GM12878 (cell line): ENCODE measurements at regions not wholly inside any gene's neighbourhood (a gene's known extent, or its start where the extent isn't known, plus 50 kb on each side); places are given as distances from the start of the nearest gene placed in this dataset.

Experiments used
- ATAC-seq: fragments of 200-7000 bp; cut with Tn5 transposase; 3 replicates; pipeline ENCODE4 v1.9.1; 2020; ENCODE audit warnings: mild to moderate bottlenecking, moderate library complexity
- BruUV-seq: library from RNA; stranded (reverse); fragments of 400-500 nt; replicated peaks from 2 replicates; lab custom pipeline; 2021; lab: Mats Ljungman, UMichigan
- CTCF ChIA-PET: fragments of 300-600 bp; sonication (Branson Sonifier 250); formaldehyde crosslinking; extraction: SDS; loops from one replicate; lab custom pipeline; 2021; ENCODE audit warnings: inconsistent platforms; lab: Yijun Ruan, JAX
- POLR2A ChIA-PET: fragments of 350-600 bp; formaldehyde crosslinking; extraction: SDS; loops from one replicate; lab custom pipeline; 2021; ENCODE audit warnings: inconsistent platforms; lab: Charles Lee
- RAD21 ChIA-PET: fragments of 300-600 bp; sonication (Branson Sonifier 250); formaldehyde crosslinking; loops from one replicate; lab custom pipeline; 2023; ENCODE audit warnings: antibody characterized with exemption; ENCODE audit not compliant: unreplicated experiment; lab: Charles Lee
- SMC1A ChIA-PET: fragments of 300-600 bp; sonication (Branson Sonifier 250); formaldehyde crosslinking; loops from one replicate; lab custom pipeline; 2023; ENCODE audit not compliant: unreplicated experiment, uncharacterized antibody; lab: Charles Lee
- DNase-seq: peaks from one replicate; pipeline ENCODE4 v3.0.0-alpha.2; 2011; ENCODE audit warnings: low read depth, low spot score
- FAIRE-seq: peaks from 3 replicates; lab custom pipeline; 2011; peaks lifted over from hg19 to GRCh38; lab: Jason Lieb, UNC
- H2AFZ ChIP-seq: 2 replicates; pipeline ENCODE4 v1.6.0; 2011; ENCODE audit warnings: low read depth, low read length, control low read depth; ENCODE audit not compliant: control insufficient read depth
- H3K27ac ChIP-seq: 2 replicates; pipeline ENCODE4 v1.5.1; 2011; ENCODE audit warnings: control low read depth; ENCODE audit not compliant: control insufficient read depth, insufficient read depth
- H3K27me3 ChIP-seq, 2 experiments: replicated peaks in 1 of 2; 2 replicates each; pipeline versions ENCODE4 v1.6.0 to v1.6.1; 2011; ENCODE audit warnings: low read length in 1 of 2; ENCODE audit not compliant: control insufficient read depth in 2 of 2, insufficient read depth in 2 of 2
- H3K36me3 ChIP-seq, 2 experiments: 2 replicates each; pipeline ENCODE4 v1.5.1; 2011; ENCODE audit warnings: low read length in 1 of 2; ENCODE audit not compliant: control insufficient read depth in 2 of 2, insufficient read depth in 2 of 2
- H3K4me1 ChIP-seq: 2 replicates; pipeline ENCODE4 v1.6.1; 2011; ENCODE audit warnings: mild to moderate bottlenecking, low read length, moderate library complexity, mixed read lengths; ENCODE audit not compliant: control insufficient read depth, insufficient read depth
- H3K4me2 ChIP-seq: 2 replicates; pipeline ENCODE4 v1.6.0; 2011; ENCODE audit warnings: control low read depth; ENCODE audit not compliant: control insufficient read depth, insufficient read depth
- H3K4me3 ChIP-seq: fragments of 200-600 bp; sonication (generic); 2 replicates; pipeline ENCODE4 v1.5.1; 2016
- H3K79me2 ChIP-seq: 2 replicates; pipeline ENCODE4 v1.6.0; 2011; ENCODE audit warnings: low read length; ENCODE audit not compliant: control insufficient read depth, insufficient read depth
- H3K9ac ChIP-seq: 2 replicates; pipeline ENCODE4 v1.8.0; 2011; ENCODE audit warnings: low read length, control low read depth, mixed read lengths; ENCODE audit not compliant: control insufficient read depth, insufficient read depth
- H3K9me3 ChIP-seq: replicated peaks from 3 replicates; pipeline ENCODE4 v1.5.1; 2011; ENCODE audit warnings: mild to moderate bottlenecking, low read length; ENCODE audit not compliant: control insufficient read depth, insufficient read depth
- H4K20me1 ChIP-seq: 2 replicates; pipeline ENCODE4 v1.6.0; 2011; ENCODE audit not compliant: control insufficient read depth, insufficient read depth
- CBX3 ChIP-seq: fragments of 200-600 bp; sonication (generic); IDR thresholded peaks from 2 replicates; pipeline ENCODE4 v1.6.1; 2016; ENCODE audit warnings: low read depth, borderline replicate concordance
- IRF5 ChIP-seq: fragments of 450-650 bp; IDR thresholded peaks from 2 replicates; pipeline ENCODE4 v1.6.1; 2017; ENCODE audit warnings: borderline replicate concordance
- MTA2 ChIP-seq: fragments of 450-650 bp; IDR thresholded peaks from 2 replicates; pipeline ENCODE4 v1.6.1; 2016; ENCODE audit warnings: low read depth, mild to moderate bottlenecking, moderate library complexity
- NFYA ChIP-seq: IDR thresholded peaks from 2 replicates; pipeline ENCODE4 v1.6.1; 2011; ENCODE audit warnings: low read depth, mild to moderate bottlenecking, low read length, improper control_type of control experiment, borderline replicate concordance
- TAF1 ChIP-seq: IDR thresholded peaks from 2 replicates; pipeline ENCODE4 v1.6.1; 2011; ENCODE audit warnings: mild to moderate bottlenecking, low read depth, low read length, borderline replicate concordance
- TCF12 ChIP-seq: IDR thresholded peaks from 2 replicates; pipeline ENCODE4 v1.6.1; 2011; ENCODE audit warnings: low read depth, mild to moderate bottlenecking, low read length
- TCF3 ChIP-seq: IDR thresholded peaks from 2 replicates; pipeline ENCODE4 v1.6.1; 2012; ENCODE audit warnings: low read depth, mild to moderate bottlenecking, low read length, borderline replicate concordance; ENCODE audit not compliant: insufficient read depth
- ZBED1 ChIP-seq: IDR thresholded peaks from 2 replicates; pipeline ENCODE4 v1.6.1; 2016; ENCODE audit warnings: borderline replicate concordance
- ZBTB4 ChIP-seq: fragments of 450-650 bp; formaldehyde crosslinking; IDR thresholded peaks from 2 replicates; pipeline ENCODE4 v1.4.0; 2022; ENCODE audit warnings: mild to moderate bottlenecking, moderate library complexity
- WGBS: methylation state at CpG from one replicate; pipeline ENCODE4 v1.1.6; 2016; ENCODE audit warnings: low lambda C conversion rate; ENCODE audit not compliant: insufficient replicate concordance, insufficient coverage; ENCODE audit errors: missing lambda C conversion rate; 5-methylcytosine and 5-hydroxymethylcytosine counted together
- in situ Hi-C: fragments of 300-500 bp; cut with MboI; formaldehyde crosslinking; loops from 9 replicates; pipeline ENCODE4 v1.14.3; 2018; ENCODE audit warnings: mixed read lengths
- intact Hi-C: fragments of 100-400 bp; cut with micrococcal nuclease; formaldehyde crosslinking; loops from one replicate; pipeline ENCODE4 v1.14.2; 2022; ENCODE audit not compliant: unreplicated experiment

- DNase-seq (no peak), ATAC-seq (peak; percentile 59), FAIRE-seq (no peak)
- in situ Hi-C loops (no loop called here), intact Hi-C loops (no loop called here)
- Histone ChIP-seq H3K36me3 (no peaks in the 10 kb centered on the region), H3K9ac (no peak overlapping the region), H3K4me1 (no peaks in the 10 kb centered on the region), H3K4me3 (no peak overlapping the region), H4K20me1 (no peaks in the 10 kb centered on the region), H3K79me2 (no peaks in the 10 kb centered on the region), H3K27me3 (no peaks in the 10 kb centered on the region), H3K4me2 (no peak overlapping the region), H2AFZ (no peak overlapping the region), H3K27ac (no peak overlapping the region), H3K9me3 (no peaks in the 10 kb centered on the region)
- TF ChIP-seq MTA2 (peak; percentile 57; the same call in 1 of the 2 replicates), ZBTB4 (CRISPR knock-in tag) (no peak)
- ChIA-PET RAD21 (interaction anchor here (0.6 kb wide), 1 partner anchor 48 kb away, joined by 3 read pairs; no protein-coding TSS in a partner anchor), SMC1A (interaction anchor here (0.9 kb wide), 1 partner anchor 46 kb away, joined by 3 read pairs; no protein-coding TSS in a partner anchor), POLR2A (no interaction called here), CTCF (no interaction called here)
- no TSS peak for BruUV-seq
- 1% methylated on average over 3 of the region's 3 CpGs for WGBS
Measured at GRCh38 chr5:86748538-86749105, 130.9 kb downstream of the COX7C start.

GRCh38 chr5:86749841-86750240 lies 132.1 kb downstream of the COX7C start:
- Histone ChIP-seq H4K20me1 (no peaks in the 10 kb centered on the region), H3K4me2 (no peak overlapping the region), H3K4me3 (no peak overlapping the region), H3K79me2 (no peaks in the 10 kb centered on the region), H3K27me3 (no peaks in the 10 kb centered on the region), H3K4me1 (no peaks in the 10 kb centered on the region), H3K9ac (no peak overlapping the region), H3K9me3 (no peaks in the 10 kb centered on the region), H3K36me3 (no peaks in the 10 kb centered on the region), H2AFZ (no peak overlapping the region), H3K27ac (no peak overlapping the region)
- DNase-seq (no peak), FAIRE-seq (no peak), ATAC-seq (no peak)
- ChIA-PET SMC1A (interaction anchor here (0.6 kb wide), 1 partner anchor 154 kb away, joined by 3 read pairs; no protein-coding TSS in a partner anchor), CTCF (no interaction called here), POLR2A (no interaction called here), RAD21 (no interaction called here)
- BruUV-seq: no TSS peak
- in situ Hi-C loops: no loop called here
- intact Hi-C loops: no loop called here
- TF ChIP-seq NFYA: no peak
- no peak for TF ChIP-seq IRF5
- no peak for TF ChIP-seq CBX3
- no peak for TF ChIP-seq TAF1
- TF ChIP-seq TCF12: no peak
- TF ChIP-seq TCF3: no peak
- no peak for TF ChIP-seq ZBED1
